Bronchial epithelial cell (primary cell): ENCODE measurements at regions not wholly inside any gene's neighbourhood (a gene's known extent, or its start where the extent isn't known, plus 50 kb on each side); places are given as distances from the start of the nearest gene placed in this dataset.
A peak's percentile ranks its signal among the peaks of the same experiment; 100 is the strongest.

Source experiments
- DNase-seq: peaks from one replicate; pipeline ENCODE4 v3.0.0-alpha.2; 2010; ENCODE audit warnings: low read depth
- FAIRE-seq: peaks from 2 replicates; lab custom pipeline; 2011; peaks lifted over from hg19 to GRCh38; lab: Jason Lieb, UNC
- H3K27me3 ChIP-seq: 2 replicates; pipeline ENCODE4 v1.5.1; 2011; ENCODE audit warnings: low read length; ENCODE audit not compliant: control insufficient read depth, insufficient read depth
- H3K36me3 ChIP-seq: 2 replicates; pipeline ENCODE4 v1.5.1; 2011; ENCODE audit warnings: low read length; ENCODE audit not compliant: control insufficient read depth, insufficient read depth
- H3K4me3 ChIP-seq: 2 replicates; pipeline ENCODE4 v1.5.1; 2011; ENCODE audit warnings: mild to moderate bottlenecking, low read depth, low read length, control low read depth
- TF ChIP-seq, protein P1 (sequence below): IDR thresholded peaks from 2 replicates; pipeline ENCODE4 v1.5.1; 2011; ENCODE audit warnings: mild to moderate bottlenecking, moderate library complexity, low read length, control low read depth, inconsistent platforms; ENCODE audit not compliant: insufficient read depth, severe bottlenecking

DNA sequence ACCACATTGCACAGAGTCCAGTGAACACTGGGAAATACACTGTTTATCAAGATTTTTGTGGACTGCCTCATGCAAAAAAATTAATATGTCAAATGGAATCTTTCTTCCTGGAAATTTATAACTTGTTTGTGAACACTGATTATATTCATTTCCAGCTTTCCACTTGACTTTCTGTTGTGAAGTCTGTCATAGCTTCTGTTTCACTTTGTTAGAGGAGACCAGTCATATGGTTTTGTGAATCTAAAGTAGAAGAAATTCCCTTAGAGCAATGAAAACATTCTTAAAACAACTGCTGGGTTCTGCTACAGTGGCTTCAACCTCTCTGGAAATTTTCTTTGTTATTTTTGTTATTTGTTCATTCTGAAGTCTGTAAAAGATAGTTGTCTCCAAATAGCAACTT is 349.5 kb upstream of the NFE2L3 start:
- no peak overlapping the region for H3K4me3 ChIP-seq
- no peaks in the 10 kb centered on the region for H3K27me3 ChIP-seq
- TF ChIP-seq, protein P1, sequence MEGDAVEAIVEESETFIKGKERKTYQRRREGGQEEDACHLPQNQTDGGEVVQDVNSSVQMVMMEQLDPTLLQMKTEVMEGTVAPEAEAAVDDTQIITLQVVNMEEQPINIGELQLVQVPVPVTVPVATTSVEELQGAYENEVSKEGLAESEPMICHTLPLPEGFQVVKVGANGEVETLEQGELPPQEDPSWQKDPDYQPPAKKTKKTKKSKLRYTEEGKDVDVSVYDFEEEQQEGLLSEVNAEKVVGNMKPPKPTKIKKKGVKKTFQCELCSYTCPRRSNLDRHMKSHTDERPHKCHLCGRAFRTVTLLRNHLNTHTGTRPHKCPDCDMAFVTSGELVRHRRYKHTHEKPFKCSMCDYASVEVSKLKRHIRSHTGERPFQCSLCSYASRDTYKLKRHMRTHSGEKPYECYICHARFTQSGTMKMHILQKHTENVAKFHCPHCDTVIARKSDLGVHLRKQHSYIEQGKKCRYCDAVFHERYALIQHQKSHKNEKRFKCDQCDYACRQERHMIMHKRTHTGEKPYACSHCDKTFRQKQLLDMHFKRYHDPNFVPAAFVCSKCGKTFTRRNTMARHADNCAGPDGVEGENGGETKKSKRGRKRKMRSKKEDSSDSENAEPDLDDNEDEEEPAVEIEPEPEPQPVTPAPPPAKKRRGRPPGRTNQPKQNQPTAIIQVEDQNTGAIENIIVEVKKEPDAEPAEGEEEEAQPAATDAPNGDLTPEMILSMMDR: no peak
- no peak for FAIRE-seq
- no peaks in the 10 kb centered on the region for H3K36me3 ChIP-seq
- no peak for DNase-seq

DNA sequence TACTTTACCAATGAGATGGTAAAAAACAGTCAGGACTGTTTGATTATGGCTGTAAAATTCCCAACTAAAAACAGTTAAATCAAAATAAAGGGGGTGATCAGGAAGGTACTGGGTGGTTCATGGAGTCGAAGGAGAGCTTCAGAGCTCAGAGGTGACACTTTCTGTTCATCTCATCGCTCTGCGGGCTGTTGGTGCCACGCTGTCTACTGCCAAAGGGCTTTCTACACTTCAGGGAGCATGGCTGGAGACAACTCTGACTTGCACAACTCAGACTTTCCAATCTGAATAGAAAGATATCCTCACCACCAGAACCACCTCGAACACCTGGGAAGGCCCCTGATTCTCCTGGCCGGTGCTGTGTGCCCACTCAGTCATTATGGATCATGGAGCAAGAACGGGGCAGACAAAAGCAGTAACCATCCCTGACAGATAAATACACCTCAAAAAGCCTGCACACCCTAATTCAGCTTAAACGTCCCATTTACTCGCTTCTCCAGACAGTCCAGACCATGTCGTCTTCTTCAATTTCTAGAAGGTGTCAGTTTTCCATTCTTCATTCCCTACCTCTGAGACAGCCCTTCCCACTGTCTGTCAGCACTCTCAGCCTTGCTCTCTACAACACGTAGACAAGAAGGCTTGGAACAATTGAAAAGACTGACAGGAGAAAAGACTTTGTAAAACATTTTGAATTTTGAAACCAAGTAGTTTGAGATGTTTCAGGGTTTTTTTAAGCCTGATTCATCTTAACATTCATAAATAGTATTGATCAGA is 348.7 kb upstream of the NFE2L3 start:
- no peak for FAIRE-seq
- no peaks in the 10 kb centered on the region for H3K27me3 ChIP-seq

DNA sequence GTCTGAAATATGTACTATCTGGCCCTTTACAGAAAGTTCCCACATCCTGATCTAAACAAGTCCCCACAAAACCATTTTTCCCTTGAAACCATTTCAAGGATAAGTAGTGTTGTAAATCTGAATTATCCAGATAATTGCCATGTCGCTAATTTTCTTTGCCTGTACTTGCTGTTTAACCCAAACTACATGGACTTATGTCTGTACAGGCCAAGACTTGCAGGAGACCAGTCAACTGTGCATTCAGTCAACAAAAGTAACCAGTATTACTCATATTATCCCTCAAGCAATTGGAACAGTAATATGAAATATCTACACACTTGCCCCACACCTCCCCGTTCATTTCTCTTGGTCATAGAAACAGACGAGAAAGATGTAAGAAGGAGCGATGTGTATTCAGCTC is 347.8 kb upstream of the NFE2L3 start:
- TF ChIP-seq, protein P1: no peak
- no peaks in the 10 kb centered on the region for H3K27me3 ChIP-seq
- H3K4me3 ChIP-seq: no peak overlapping the region
- DNase-seq (peak; percentile 99), FAIRE-seq (peak; percentile 60)
- H3K36me3 ChIP-seq: no peaks in the 10 kb centered on the region

More for the DNA sequence above, 348.7 kb upstream of the NFE2L3 start:
- Histone ChIP-seq H3K36me3 (no peaks in the 10 kb centered on the region), H3K4me3 (no peak overlapping the region)
- peak; percentile 59 for DNase-seq
- TF ChIP-seq, protein P1: no peak

DNA sequence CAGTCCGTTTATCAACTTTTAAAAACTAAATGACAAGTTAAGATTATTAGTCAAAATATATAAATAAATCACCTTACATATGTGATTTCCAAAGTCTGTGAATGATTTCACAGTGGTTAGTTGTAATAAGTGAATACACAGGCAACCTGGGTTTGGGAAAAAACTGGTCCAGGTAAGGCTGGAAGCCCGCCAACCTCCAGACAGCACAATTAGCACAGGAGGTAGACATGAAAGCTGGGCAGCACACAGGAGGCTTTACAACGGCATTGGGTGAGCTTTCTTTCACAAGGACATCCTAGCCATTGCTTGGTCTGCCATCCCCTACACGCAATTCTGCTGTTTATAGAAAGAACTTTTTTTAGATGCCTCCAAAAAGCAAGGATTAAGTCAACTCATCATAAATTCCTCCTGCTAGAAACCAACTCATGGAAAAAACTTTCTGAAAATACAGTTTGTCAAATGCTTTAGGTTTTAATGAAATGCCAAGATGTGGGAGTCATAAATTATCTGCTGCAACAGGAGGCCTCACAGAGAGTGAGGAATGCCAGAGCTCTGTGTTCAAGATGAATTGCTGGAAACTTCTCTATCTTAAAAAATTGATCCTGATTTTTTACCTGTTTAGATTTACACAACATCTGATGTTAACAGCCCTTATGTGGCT is 346.8 kb upstream of the NFE2L3 start:
- DNase-seq (peak; percentile 48), FAIRE-seq (no peak)
- Histone ChIP-seq H3K36me3 (no peaks in the 10 kb centered on the region), H3K27me3 (no peaks in the 10 kb centered on the region), H3K4me3 (no peak overlapping the region)
- TF ChIP-seq, protein P1: no peak

DNA sequence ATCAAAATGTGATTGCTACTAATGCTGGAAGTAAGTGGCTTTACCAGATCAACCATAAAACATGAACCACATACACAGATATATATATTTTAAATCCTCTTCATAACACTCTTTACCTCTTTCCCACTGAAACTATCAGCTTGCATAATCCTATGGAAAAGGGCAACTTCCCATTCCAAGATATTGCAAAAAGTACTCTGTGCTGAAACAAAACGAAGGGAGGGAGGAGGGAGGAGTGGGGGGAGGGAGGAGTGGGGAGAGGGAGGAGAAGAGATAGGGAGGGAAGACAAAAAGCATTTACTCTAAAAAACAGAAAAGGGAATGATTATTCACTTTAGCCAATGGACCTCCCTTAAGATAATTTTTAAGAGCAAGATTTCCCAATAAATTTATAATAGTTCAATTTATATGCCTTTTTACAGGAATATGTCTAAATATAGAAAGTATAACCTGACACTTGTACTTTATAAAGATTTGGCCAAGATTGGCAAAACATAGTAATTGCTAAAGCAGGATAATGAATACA is 344.8 kb upstream of the NFE2L3 start:
- Histone ChIP-seq H3K4me3 (no peak overlapping the region), H3K27me3 (no peaks in the 10 kb centered on the region), H3K36me3 (no peaks in the 10 kb centered on the region)
- no peak for DNase-seq
- TF ChIP-seq, protein P1: no peak
- no peak for FAIRE-seq
